ENCODE measurements at regions not wholly inside any gene's neighbourhood (a gene's known extent, or its start where the extent isn't known, plus 50 kb on each side); places are given as distances from the start of the nearest gene placed in this dataset.
A peak's percentile ranks its signal among the peaks of the same experiment; 100 is the strongest.

DNA sequence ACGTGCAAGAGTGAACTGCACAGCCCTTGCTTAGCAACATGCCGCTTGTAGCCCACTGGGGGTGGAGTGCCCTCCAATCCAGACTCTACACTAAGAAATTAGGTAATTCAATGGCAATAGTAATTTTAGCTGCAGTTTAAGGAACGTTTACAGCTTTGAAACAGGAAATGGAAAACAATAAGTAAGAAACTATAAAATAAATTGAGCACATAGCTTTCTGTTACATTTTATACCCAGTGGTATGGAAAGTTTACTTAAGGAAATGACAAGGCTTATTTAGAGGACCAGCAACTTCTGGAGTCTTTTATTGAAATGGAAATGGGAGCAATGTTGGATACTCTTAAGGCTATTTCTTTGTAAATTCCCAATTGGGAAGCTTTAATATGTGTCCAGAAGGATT lies 373.2 kb downstream of the KCNRG start:
- Histone ChIP-seq H2AFZ (ENCODE audit: low read depth, low read length) (no peak overlapping the region), H3K9ac (ENCODE audit: low read length) (no peak overlapping the region), H3K27me3 (ENCODE audit: insufficient read depth, low read length) (no peaks in the 10 kb centered on the region), H3K27ac (ENCODE audit: low read depth, low read length) (no peak overlapping the region), H3K4me3 (ENCODE audit: insufficient read depth, low read depth, low read length) (no peak overlapping the region), H3K9me3 (ENCODE audit: insufficient read depth, low read depth, low read length) (no peaks in the 10 kb centered on the region), H3K36me3 (ENCODE audit: insufficient read depth, low read length) (no peaks in the 10 kb centered on the region), H3K79me2 (ENCODE audit: insufficient read depth, low read length) (no peaks in the 10 kb centered on the region), H3K4me2 (ENCODE audit: low read length) (no peak overlapping the region), H4K20me1 (ENCODE audit: insufficient read depth, low read length) (no peaks in the 10 kb centered on the region), H3K4me1 (ENCODE audit: insufficient read depth, low read length) (no peaks in the 10 kb centered on the region)
- TF ChIP-seq EZH2 (IDR thresholded peaks at IDR 0.05; ENCODE audit: insufficient read depth, low read length), result no peak
- TF ChIP-seq, protein P1, sequence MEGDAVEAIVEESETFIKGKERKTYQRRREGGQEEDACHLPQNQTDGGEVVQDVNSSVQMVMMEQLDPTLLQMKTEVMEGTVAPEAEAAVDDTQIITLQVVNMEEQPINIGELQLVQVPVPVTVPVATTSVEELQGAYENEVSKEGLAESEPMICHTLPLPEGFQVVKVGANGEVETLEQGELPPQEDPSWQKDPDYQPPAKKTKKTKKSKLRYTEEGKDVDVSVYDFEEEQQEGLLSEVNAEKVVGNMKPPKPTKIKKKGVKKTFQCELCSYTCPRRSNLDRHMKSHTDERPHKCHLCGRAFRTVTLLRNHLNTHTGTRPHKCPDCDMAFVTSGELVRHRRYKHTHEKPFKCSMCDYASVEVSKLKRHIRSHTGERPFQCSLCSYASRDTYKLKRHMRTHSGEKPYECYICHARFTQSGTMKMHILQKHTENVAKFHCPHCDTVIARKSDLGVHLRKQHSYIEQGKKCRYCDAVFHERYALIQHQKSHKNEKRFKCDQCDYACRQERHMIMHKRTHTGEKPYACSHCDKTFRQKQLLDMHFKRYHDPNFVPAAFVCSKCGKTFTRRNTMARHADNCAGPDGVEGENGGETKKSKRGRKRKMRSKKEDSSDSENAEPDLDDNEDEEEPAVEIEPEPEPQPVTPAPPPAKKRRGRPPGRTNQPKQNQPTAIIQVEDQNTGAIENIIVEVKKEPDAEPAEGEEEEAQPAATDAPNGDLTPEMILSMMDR (IDR thresholded peaks at IDR 0.05; ENCODE audit: insufficient read depth, low read depth, low read length), result no peak
- Mint-ChIP-seq H3K36me3 (ENCODE audit: low read depth, unreplicated experiment) (no peaks in the 10 kb centered on the region), H3K9me3 (ENCODE audit: unreplicated experiment) (peaks cover 4% of the 10 kb centered on the region), H3K4me3 (ENCODE audit: unreplicated experiment) (no peak overlapping the region), H3K27ac (ENCODE audit: unreplicated experiment) (no peak overlapping the region), H3K27me3 (ENCODE audit: low read depth, unreplicated experiment) (no peaks in the 10 kb centered on the region), H3K4me1 (ENCODE audit: low read depth, unreplicated experiment) (peaks cover 17% of the 10 kb centered on the region)
- no peak for FAIRE-seq
- no peak for DNase-seq (ENCODE audit: low read depth)

DNA sequence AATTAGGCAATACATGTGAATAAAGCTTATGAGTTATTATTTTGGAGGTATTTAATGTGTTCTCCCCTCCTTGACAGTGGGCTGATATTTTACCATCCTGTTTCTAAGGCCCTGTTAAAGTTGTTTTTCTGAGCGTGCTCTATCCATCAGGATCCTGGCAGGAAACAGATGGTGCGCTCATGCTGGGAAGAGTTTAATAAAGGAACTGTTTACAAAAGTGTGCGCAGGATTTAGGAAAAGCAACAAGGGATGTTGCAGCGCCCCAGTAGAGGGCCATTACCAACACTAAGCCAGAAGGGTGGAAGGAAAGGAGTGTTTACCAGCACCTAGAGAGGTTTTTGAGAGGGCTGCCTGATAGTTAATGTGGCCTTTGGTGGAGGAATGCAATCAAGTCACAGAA lies 374.5 kb downstream of the KCNRG start:
- DNase-seq (ENCODE audit: low read depth), result no peak
- no peaks in the 10 kb centered on the region for H3K27me3 Mint-ChIP-seq (ENCODE audit: low read depth, unreplicated experiment)
- no peaks in the 10 kb centered on the region for H3K27me3 ChIP-seq (ENCODE audit: insufficient read depth, low read length)
- no peaks in the 10 kb centered on the region for H3K36me3 ChIP-seq (ENCODE audit: insufficient read depth, low read length)
- no peaks in the 10 kb centered on the region for H3K4me1 ChIP-seq (ENCODE audit: insufficient read depth, low read length)
- no peak overlapping the region for H3K4me2 ChIP-seq (ENCODE audit: low read length)
- no peak overlapping the region for H3K4me3 ChIP-seq (ENCODE audit: insufficient read depth, low read depth, low read length)
- H3K9ac ChIP-seq (ENCODE audit: low read length), result no peak overlapping the region
- peaks cover 20% of the 10 kb centered on the region for H3K4me1 Mint-ChIP-seq (ENCODE audit: low read depth, unreplicated experiment)
- no peak for FAIRE-seq
- TF ChIP-seq, protein P1 (IDR thresholded peaks at IDR 0.05; ENCODE audit: insufficient read depth, low read depth, low read length), result no peak
- no peak for TF ChIP-seq EZH2 (IDR thresholded peaks at IDR 0.05; ENCODE audit: insufficient read depth, low read length)
- no peaks in the 10 kb centered on the region for H4K20me1 ChIP-seq (ENCODE audit: insufficient read depth, low read length)
- no peak overlapping the region for H3K27ac ChIP-seq (ENCODE audit: low read depth, low read length)
- H3K27ac Mint-ChIP-seq (ENCODE audit: unreplicated experiment), result peak overlapping the region; percentile 34
- no peaks in the 10 kb centered on the region for H3K79me2 ChIP-seq (ENCODE audit: insufficient read depth, low read length)
- H3K4me3 Mint-ChIP-seq (ENCODE audit: unreplicated experiment), result no peak overlapping the region
- no peak overlapping the region for H2AFZ ChIP-seq (ENCODE audit: low read depth, low read length)
- peaks cover 4% of the 10 kb centered on the region for H3K9me3 Mint-ChIP-seq (ENCODE audit: unreplicated experiment)
- no peaks in the 10 kb centered on the region for H3K36me3 Mint-ChIP-seq (ENCODE audit: low read depth, unreplicated experiment)
- no peaks in the 10 kb centered on the region for H3K9me3 ChIP-seq (ENCODE audit: insufficient read depth, low read depth, low read length)

DNA sequence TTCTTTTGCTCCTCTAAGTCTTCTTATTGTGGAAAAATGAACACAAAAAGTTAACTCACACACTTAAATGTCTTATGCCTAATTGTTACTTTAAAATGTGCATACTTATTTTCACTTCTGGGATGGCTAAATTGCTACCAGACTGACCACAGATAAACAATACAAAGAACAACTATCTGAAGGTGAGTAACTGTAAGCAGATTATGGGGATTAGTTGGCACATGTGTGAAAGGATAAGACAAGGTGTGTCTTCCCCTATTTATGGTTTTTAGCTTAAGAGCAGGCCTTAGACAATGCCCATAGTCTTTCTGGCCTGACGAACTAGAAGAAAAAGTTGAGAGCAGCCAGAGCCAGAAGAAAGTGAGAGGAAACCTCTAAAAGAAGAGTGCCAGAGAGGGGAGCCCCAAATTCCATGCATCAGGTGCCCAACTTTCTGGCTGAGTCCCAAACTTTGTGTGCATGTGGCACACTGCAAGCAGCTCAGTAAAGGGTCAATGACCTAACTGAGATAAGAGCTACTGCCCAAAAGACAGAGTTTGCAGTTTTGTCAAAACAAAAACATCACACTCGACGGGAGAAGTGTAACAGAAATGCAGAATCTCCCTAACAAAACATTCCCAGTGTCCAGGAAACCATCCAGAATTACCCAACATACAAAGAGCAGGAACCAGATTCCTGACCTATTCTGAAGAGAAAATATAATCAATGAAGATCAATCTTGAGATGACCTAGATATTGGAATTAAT lies 375.4 kb downstream of the KCNRG start:
- Mint-ChIP-seq H3K27ac (ENCODE audit: unreplicated experiment) (no peak overlapping the region), H3K9me3 (ENCODE audit: unreplicated experiment) (peaks cover 4% of the 10 kb centered on the region), H3K4me3 (ENCODE audit: unreplicated experiment) (no peak overlapping the region), H3K36me3 (ENCODE audit: low read depth, unreplicated experiment) (no peaks in the 10 kb centered on the region), H3K27me3 (ENCODE audit: low read depth, unreplicated experiment) (no peaks in the 10 kb centered on the region), H3K4me1 (ENCODE audit: low read depth, unreplicated experiment) (peaks cover 20% of the 10 kb centered on the region)
- no peaks in the 10 kb centered on the region for H4K20me1 ChIP-seq (ENCODE audit: insufficient read depth, low read length)
- no peak overlapping the region for H3K27ac ChIP-seq (ENCODE audit: low read depth, low read length)
- H3K9ac ChIP-seq (ENCODE audit: low read length), result no peak overlapping the region
- no peaks in the 10 kb centered on the region for H3K27me3 ChIP-seq (ENCODE audit: insufficient read depth, low read length)
- H3K79me2 ChIP-seq (ENCODE audit: insufficient read depth, low read length), result no peaks in the 10 kb centered on the region
- H3K36me3 ChIP-seq (ENCODE audit: insufficient read depth, low read length), result no peaks in the 10 kb centered on the region
- DNase-seq (ENCODE audit: low read depth) (no peak), FAIRE-seq (no peak)
- H3K9me3 ChIP-seq (ENCODE audit: insufficient read depth, low read depth, low read length), result no peaks in the 10 kb centered on the region
- TF ChIP-seq, protein P1 (IDR thresholded peaks at IDR 0.05; ENCODE audit: insufficient read depth, low read depth, low read length), result no peak
- no peak for TF ChIP-seq EZH2 (IDR thresholded peaks at IDR 0.05; ENCODE audit: insufficient read depth, low read length)
- no peak overlapping the region for H3K4me2 ChIP-seq (ENCODE audit: low read length)
- H3K4me3 ChIP-seq (ENCODE audit: insufficient read depth, low read depth, low read length), result no peak overlapping the region
- no peaks in the 10 kb centered on the region for H3K4me1 ChIP-seq (ENCODE audit: insufficient read depth, low read length)
- no peak overlapping the region for H2AFZ ChIP-seq (ENCODE audit: low read depth, low read length)

Measured in astrocyte (in vitro differentiated cells and primary cell).